WTC11 (cell line): ENCODE measurements at regions not wholly inside any gene's neighbourhood (a gene's known extent, or its start where the extent isn't known, plus 50 kb on each side); places are given as distances from the start of the nearest gene placed in this dataset.

Source experiments
- ATAC-seq: fragments of 200-7000 bp; cut with Tn5 transposase; 2 replicates; pipeline ENCODE4 v1.10.0; 2021; ENCODE audit warnings: mild to moderate bottlenecking, moderate library complexity
- CTCF ChIA-PET: fragments of 300-600 bp; sonication (Branson Sonifier 250); formaldehyde crosslinking; loops from one replicate; lab custom pipeline; 2021; ENCODE audit warnings: antibody characterized with exemption; lab: Charles Lee
- POLR2A ChIA-PET: fragments of 350-600 bp; sonication (Branson Sonifier 250); formaldehyde crosslinking; loops from one replicate; lab custom pipeline; 2021; ENCODE audit warnings: antibody characterized with exemption; lab: Charles Lee
- DNase-seq: peaks from one replicate; pipeline ENCODE4 v3.0.0; 2021; ENCODE audit warnings: low spot score
- H3K27ac Mint-ChIP-seq: 2 replicates; pipeline ENCODE4 v1.8.0; 2021; ENCODE audit warnings: mixed read lengths
- H3K27me3 Mint-ChIP-seq: 2 replicates; pipeline ENCODE4 v1.8.0; 2021; ENCODE audit warnings: low read depth, mild to moderate bottlenecking, moderate library complexity, mixed read lengths
- H3K36me3 Mint-ChIP-seq: 2 replicates; pipeline ENCODE4 v1.8.0; 2021; ENCODE audit warnings: mixed read lengths
- H3K4me1 Mint-ChIP-seq: 2 replicates; pipeline ENCODE4 v1.8.0; 2022; ENCODE audit warnings: mixed read lengths
- H3K4me3 Mint-ChIP-seq: 2 replicates; pipeline ENCODE4 v1.8.0; 2021; ENCODE audit warnings: mild to moderate bottlenecking, moderate library complexity, mixed read lengths
- H3K9me3 Mint-ChIP-seq: 2 replicates; pipeline ENCODE4 v1.8.0; 2021; ENCODE audit warnings: mixed read lengths
- AR ChIP-seq: fragments of 250-450 bp; sonication (Bioruptor Pico); IDR thresholded peaks from 2 replicates; pipeline ENCODE4 v1.9.0; 2021; ENCODE audit warnings: mild to moderate bottlenecking
- ATF1 ChIP-seq: sonication (generic); formaldehyde crosslinking; IDR thresholded peaks from 2 replicates; pipeline ENCODE4 v1.8.1; 2023; ENCODE audit warnings: mild to moderate bottlenecking, moderate library complexity, missing genetic modification reagents
- CREB1 ChIP-seq: sonication (generic); formaldehyde crosslinking; IDR thresholded peaks from 2 replicates; pipeline ENCODE4 v1.8.0; 2023; ENCODE audit warnings: mild to moderate bottlenecking, missing genetic modification reagents
- E2F1 ChIP-seq: sonication (generic); formaldehyde crosslinking; IDR thresholded peaks from 2 replicates; pipeline ENCODE4 v1.8.0; 2022; ENCODE audit warnings: mild to moderate bottlenecking, missing genetic modification reagents
- IRF2 ChIP-seq: sonication (generic); formaldehyde crosslinking; IDR thresholded peaks from 2 replicates; pipeline ENCODE4 v1.8.0; 2022; ENCODE audit warnings: low read depth, missing genetic modification reagents, borderline replicate concordance
- JUN ChIP-seq: sonication (generic); formaldehyde crosslinking; IDR thresholded peaks from 2 replicates; pipeline ENCODE4 v1.8.0; 2023; ENCODE audit warnings: mild to moderate bottlenecking, missing genetic modification reagents
- MAX ChIP-seq: sonication (generic); formaldehyde crosslinking; IDR thresholded peaks from 2 replicates; pipeline ENCODE4 v1.8.0; 2022; ENCODE audit warnings: mild to moderate bottlenecking, missing genetic modification reagents
- MXD4 ChIP-seq: fragments of 250-450 bp; sonication (Bioruptor Pico); IDR thresholded peaks from 2 replicates; pipeline ENCODE4 v1.8.0; 2021; ENCODE audit warnings: mild to moderate bottlenecking, moderate library complexity, borderline replicate concordance
- MYBL2 ChIP-seq: sonication (generic); formaldehyde crosslinking; IDR thresholded peaks from 2 replicates; pipeline ENCODE4 v1.8.1; 2023; ENCODE audit warnings: mild to moderate bottlenecking, moderate library complexity, missing genetic modification reagents
- NR1H2 ChIP-seq: sonication (generic); formaldehyde crosslinking; IDR thresholded peaks from 2 replicates; pipeline ENCODE4 v1.9.0; 2021; ENCODE audit warnings: mild to moderate bottlenecking, moderate library complexity, missing genetic modification reagents
- NR3C1 ChIP-seq: sonication (generic); formaldehyde crosslinking; conservative IDR thresholded peaks from 2 replicates; pipeline ENCODE4 v1.8.1; 2023; ENCODE audit warnings: low read depth, mild to moderate bottlenecking, missing genetic modification reagents
- RELA ChIP-seq: sonication (generic); formaldehyde crosslinking; IDR thresholded peaks from 2 replicates; pipeline ENCODE4 v1.8.1; 2022; ENCODE audit warnings: missing genetic modification reagents, mild to moderate bottlenecking, borderline replicate concordance
- SMAD3 ChIP-seq: sonication (generic); formaldehyde crosslinking; IDR thresholded peaks from 2 replicates; pipeline ENCODE4 v1.8.0; 2022; ENCODE audit warnings: missing genetic modification reagents, mild to moderate bottlenecking, borderline replicate concordance
- TEAD4 ChIP-seq: sonication (generic); formaldehyde crosslinking; IDR thresholded peaks from 2 replicates; pipeline ENCODE4 v1.8.0; 2022; ENCODE audit warnings: mild to moderate bottlenecking, missing genetic modification reagents
- ZBTB21 ChIP-seq: sonication (generic); formaldehyde crosslinking; IDR thresholded peaks from 2 replicates; pipeline ENCODE4 v1.8.1; 2023; ENCODE audit warnings: mild to moderate bottlenecking, missing genetic modification reagents, borderline replicate concordance
- ZNF138 ChIP-seq: sonication (generic); formaldehyde crosslinking; conservative IDR thresholded peaks from 2 replicates; pipeline ENCODE4 v1.8.1; 2022; ENCODE audit warnings: mild to moderate bottlenecking, moderate library complexity, missing genetic modification reagents
- ZNF232 ChIP-seq: sonication (generic); formaldehyde crosslinking; IDR thresholded peaks from 2 replicates; pipeline ENCODE4 v1.8.0; 2022; ENCODE audit warnings: mild to moderate bottlenecking, missing genetic modification reagents
- ZNF263 ChIP-seq: sonication (generic); formaldehyde crosslinking; IDR thresholded peaks from 2 replicates; pipeline ENCODE4 v1.8.1; 2022; ENCODE audit warnings: low read depth, mild to moderate bottlenecking, moderate library complexity, missing genetic modification reagents
- ZNF423 ChIP-seq: fragments of 250-450 bp; sonication (Bioruptor Pico); IDR thresholded peaks from 2 replicates; pipeline ENCODE4 v2.1.2; 2022; ENCODE audit warnings: mild to moderate bottlenecking, moderate library complexity
- TF ChIP-seq, protein P1 (sequence below): sonication (generic); formaldehyde crosslinking; IDR thresholded peaks from 2 replicates; pipeline ENCODE4 v1.8.0; 2022; ENCODE audit warnings: mild to moderate bottlenecking, missing genetic modification reagents
- TF ChIP-seq, protein P2 (sequence below): sonication (generic); formaldehyde crosslinking; IDR thresholded peaks from 2 replicates; pipeline ENCODE4 v1.8.1; 2022; ENCODE audit warnings: low read depth, missing genetic modification reagents, borderline replicate concordance
- TF ChIP-seq, protein P3 (sequence below): sonication (generic); formaldehyde crosslinking; conservative IDR thresholded peaks from 2 replicates; pipeline ENCODE4 v1.8.1; 2022; ENCODE audit warnings: mild to moderate bottlenecking, missing genetic modification reagents
- TF ChIP-seq, protein P4 (sequence below): fragments of 250-450 bp; sonication (Bioruptor Pico); conservative IDR thresholded peaks from 2 replicates; pipeline ENCODE4 v1.9.0; 2021; ENCODE audit warnings: mild to moderate bottlenecking
- TF ChIP-seq, protein P5 (sequence below): fragments of 250-450 bp; sonication (Bioruptor Pico); IDR thresholded peaks from 2 replicates; pipeline ENCODE4 v1.8.0; 2021; ENCODE audit warnings: mild to moderate bottlenecking
- TF ChIP-seq, protein P6 (sequence below): fragments of 250-450 bp; sonication (Bioruptor Pico); IDR thresholded peaks from 2 replicates; pipeline ENCODE4 v1.9.0; 2021; ENCODE audit warnings: moderate library complexity, mild to moderate bottlenecking, inconsistent platforms, borderline replicate concordance

DNA sequence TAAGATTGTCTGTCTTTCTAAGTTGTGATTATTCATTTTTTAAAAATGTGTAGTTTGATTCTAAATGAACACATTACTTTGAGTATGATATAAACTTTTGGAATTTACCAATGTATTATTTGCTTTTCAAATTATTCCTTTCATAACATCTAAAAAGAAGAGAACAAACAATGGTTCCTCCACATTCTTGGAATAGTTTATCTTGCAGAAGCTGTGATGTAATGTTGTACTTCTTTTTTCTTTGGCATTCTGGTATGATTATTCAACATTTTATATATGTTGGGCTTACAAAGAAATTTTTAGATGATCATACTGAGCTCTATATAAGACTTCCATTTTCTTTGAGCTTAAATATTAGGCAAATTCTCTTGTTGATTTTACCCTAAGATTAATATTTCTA, 419.2 kb downstream of the DIPK2A start:
- CTCF ChIA-PET, result no interaction called here
- ATAC-seq (no peak), DNase-seq (no peak)
- Mint-ChIP-seq H3K27me3 (no peaks in the 10 kb centered on the region), H3K4me1 (peaks cover 12% of the 10 kb centered on the region), H3K4me3 (no peak overlapping the region), H3K27ac (no peak overlapping the region), H3K9me3 (no peaks in the 10 kb centered on the region), H3K36me3 (no peaks in the 10 kb centered on the region)
- POLR2A ChIA-PET, result no interaction called here
- TF ChIP-seq AR (CRISPR knock-in tag) (no peak), ZNF263 (CRISPR knock-in tag) (no peak), ZNF423 (CRISPR knock-in tag) (no peak), MAX (no peak), CREB1 (no peak), TEAD4 (CRISPR knock-in tag) (no peak), IRF2 (CRISPR knock-in tag) (no peak), ZNF232 (CRISPR knock-in tag) (no peak), NR1H2 (CRISPR knock-in tag) (no peak), JUN (CRISPR knock-in tag) (no peak), MXD4 (no peak)
- TF ChIP-seq, protein P1, sequence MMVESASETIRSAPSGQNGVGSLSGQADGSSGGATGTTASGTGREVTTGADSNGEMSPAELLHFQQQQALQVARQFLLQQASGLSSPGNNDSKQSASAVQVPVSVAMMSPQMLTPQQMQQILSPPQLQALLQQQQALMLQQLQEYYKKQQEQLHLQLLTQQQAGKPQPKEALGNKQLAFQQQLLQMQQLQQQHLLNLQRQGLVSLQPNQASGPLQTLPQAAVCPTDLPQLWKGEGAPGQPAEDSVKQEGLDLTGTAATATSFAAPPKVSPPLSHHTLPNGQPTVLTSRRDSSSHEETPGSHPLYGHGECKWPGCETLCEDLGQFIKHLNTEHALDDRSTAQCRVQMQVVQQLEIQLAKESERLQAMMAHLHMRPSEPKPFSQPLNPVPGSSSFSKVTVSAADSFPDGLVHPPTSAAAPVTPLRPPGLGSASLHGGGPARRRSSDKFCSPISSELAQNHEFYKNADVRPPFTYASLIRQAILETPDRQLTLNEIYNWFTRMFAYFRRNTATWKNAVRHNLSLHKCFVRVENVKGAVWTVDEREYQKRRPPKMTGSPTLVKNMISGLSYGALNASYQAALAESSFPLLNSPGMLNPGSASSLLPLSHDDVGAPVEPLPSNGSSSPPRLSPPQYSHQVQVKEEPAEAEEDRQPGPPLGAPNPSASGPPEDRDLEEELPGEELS (CRISPR knock-in tag), result no peak
- TF ChIP-seq, protein P2, sequence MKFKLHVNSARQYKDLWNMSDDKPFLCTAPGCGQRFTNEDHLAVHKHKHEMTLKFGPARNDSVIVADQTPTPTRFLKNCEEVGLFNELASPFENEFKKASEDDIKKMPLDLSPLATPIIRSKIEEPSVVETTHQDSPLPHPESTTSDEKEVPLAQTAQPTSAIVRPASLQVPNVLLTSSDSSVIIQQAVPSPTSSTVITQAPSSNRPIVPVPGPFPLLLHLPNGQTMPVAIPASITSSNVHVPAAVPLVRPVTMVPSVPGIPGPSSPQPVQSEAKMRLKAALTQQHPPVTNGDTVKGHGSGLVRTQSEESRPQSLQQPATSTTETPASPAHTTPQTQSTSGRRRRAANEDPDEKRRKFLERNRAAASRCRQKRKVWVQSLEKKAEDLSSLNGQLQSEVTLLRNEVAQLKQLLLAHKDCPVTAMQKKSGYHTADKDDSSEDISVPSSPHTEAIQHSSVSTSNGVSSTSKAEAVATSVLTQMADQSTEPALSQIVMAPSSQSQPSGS (CRISPR knock-in tag), result no peak
- TF ChIP-seq, protein P3, sequence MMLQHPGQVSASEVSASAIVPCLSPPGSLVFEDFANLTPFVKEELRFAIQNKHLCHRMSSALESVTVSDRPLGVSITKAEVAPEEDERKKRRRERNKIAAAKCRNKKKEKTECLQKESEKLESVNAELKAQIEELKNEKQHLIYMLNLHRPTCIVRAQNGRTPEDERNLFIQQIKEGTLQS (CRISPR knock-in tag), result no peak

DNA sequence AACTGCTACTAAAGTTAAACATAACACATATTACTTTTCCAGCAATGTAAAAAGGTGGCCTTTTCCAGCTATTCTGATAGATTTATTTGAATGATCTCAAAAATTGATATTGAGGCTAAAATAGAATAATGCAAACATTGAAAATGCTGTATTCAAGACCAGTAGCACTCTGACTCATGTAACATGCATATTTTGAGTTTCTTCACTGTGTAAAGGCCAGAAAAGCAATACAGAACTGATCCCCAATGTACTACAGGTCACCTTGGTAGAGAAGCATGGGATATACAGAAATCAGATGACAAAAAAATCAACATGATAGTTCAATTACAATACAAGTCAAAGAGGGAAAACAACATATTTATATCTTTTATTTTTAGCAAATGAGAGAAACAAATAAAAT, 419.6 kb downstream of the DIPK2A start:
- Mint-ChIP-seq H3K36me3 (no peaks in the 10 kb centered on the region), H3K27ac (no peak overlapping the region), H3K4me3 (no peak overlapping the region), H3K27me3 (no peaks in the 10 kb centered on the region), H3K9me3 (no peaks in the 10 kb centered on the region), H3K4me1 (peaks cover 12% of the 10 kb centered on the region)
- ChIA-PET POLR2A (no interaction called here), CTCF (no interaction called here)
- ATAC-seq (no peak), DNase-seq (no peak)
- TF ChIP-seq E2F1 (CRISPR knock-in tag), result no peak
- TF ChIP-seq, protein P4, sequence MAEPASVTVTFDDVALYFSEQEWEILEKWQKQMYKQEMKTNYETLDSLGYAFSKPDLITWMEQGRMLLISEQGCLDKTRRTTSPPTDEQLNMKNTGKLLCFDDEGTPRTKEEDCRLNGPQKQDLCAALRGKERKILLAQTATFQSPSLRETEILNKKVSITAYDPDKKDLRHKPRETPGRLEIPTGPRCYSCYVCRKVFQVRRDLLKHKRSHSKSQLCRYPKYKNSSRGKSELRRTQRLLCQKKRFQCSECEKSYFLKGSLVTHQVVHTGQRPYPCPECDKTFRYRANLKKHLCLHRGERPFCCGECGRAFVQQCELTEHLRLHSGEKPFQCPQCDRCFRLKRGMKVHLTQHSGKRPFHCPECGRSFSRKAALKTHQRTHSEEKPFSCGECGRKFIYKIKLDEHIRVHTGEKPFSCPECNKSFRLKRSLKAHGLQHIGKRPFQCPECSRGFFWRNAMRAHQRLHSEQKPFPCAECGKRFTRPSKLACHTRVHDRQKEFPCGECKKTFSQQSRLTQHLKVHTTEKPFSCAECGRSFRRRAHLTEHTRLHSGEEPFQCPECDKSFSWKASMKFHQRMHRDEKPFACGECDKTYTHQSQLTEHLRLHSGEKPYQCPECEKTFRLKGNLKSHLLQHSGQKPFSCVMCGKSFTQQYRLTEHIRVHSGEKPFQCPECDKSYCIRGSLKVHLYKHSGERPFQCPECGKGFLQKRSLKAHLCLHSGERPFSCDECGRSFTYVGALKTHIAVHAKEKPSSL (CRISPR knock-in tag), result no peak
- TF ChIP-seq ZBTB21, result no peak
- no peak for TF ChIP-seq SMAD3
- no peak for TF ChIP-seq ZNF263 (CRISPR knock-in tag)
- no peak for TF ChIP-seq NR3C1 (CRISPR knock-in tag)
- no peak for TF ChIP-seq ATF1 (CRISPR knock-in tag)
- no peak for TF ChIP-seq RELA (CRISPR knock-in tag)
- TF ChIP-seq MYBL2, result no peak
- TF ChIP-seq, protein P5, sequence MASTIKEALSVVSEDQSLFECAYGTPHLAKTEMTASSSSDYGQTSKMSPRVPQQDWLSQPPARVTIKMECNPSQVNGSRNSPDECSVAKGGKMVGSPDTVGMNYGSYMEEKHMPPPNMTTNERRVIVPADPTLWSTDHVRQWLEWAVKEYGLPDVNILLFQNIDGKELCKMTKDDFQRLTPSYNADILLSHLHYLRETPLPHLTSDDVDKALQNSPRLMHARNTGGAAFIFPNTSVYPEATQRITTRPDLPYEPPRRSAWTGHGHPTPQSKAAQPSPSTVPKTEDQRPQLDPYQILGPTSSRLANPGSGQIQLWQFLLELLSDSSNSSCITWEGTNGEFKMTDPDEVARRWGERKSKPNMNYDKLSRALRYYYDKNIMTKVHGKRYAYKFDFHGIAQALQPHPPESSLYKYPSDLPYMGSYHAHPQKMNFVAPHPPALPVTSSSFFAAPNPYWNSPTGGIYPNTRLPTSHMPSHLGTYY (CRISPR knock-in tag), result no peak
- no peak for TF ChIP-seq ZNF138 (CRISPR knock-in tag)
- TF ChIP-seq, protein P6, sequence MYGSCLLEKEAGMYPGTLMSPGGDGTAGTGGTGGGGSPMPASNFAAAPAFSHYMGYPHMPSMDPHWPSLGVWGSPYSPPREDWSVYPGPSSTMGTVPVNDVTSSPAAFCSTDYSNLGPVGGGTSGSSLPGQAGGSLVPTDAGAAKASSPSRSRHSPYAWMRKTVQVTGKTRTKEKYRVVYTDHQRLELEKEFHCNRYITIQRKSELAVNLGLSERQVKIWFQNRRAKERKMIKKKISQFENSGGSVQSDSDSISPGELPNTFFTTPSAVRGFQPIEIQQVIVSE, result no peak
